ENCODE measurements at regions not wholly inside any gene's neighbourhood (a gene's known extent, or its start where the extent isn't known, plus 50 kb on each side); places are given as distances from the start of the nearest gene placed in this dataset.

DNA sequence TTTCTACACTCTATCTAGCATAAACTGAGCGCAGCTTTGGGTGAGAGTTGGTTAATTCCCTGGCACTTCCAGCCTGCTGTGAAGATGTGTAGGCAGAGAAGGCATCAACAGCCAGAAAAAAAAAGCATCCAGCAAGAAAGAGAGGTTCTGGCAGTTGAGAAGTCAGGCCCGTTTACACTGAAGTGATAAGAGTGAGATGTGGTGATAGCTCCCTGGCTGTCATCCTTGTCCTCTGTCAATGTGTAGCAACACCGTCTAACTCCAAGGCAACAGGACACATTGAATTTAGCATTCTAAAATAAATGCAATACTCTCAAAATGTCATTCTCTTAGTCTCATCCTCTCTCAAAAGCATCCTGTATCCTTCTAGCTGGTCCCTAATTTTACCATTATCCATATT lies 193.6 kb upstream of the BTBD3 start:
- TF ChIP-seq, protein P1, sequence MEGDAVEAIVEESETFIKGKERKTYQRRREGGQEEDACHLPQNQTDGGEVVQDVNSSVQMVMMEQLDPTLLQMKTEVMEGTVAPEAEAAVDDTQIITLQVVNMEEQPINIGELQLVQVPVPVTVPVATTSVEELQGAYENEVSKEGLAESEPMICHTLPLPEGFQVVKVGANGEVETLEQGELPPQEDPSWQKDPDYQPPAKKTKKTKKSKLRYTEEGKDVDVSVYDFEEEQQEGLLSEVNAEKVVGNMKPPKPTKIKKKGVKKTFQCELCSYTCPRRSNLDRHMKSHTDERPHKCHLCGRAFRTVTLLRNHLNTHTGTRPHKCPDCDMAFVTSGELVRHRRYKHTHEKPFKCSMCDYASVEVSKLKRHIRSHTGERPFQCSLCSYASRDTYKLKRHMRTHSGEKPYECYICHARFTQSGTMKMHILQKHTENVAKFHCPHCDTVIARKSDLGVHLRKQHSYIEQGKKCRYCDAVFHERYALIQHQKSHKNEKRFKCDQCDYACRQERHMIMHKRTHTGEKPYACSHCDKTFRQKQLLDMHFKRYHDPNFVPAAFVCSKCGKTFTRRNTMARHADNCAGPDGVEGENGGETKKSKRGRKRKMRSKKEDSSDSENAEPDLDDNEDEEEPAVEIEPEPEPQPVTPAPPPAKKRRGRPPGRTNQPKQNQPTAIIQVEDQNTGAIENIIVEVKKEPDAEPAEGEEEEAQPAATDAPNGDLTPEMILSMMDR (IDR thresholded peaks at IDR 0.05; ENCODE audit: control insufficient read depth, extremely low read depth, insufficient read depth) = no peak
- H3K4me3 ChIP-seq (ENCODE audit: low read depth, low read length) = no peak overlapping the region
- DNase-seq (ENCODE audit: low read depth) = no peak

DNA sequence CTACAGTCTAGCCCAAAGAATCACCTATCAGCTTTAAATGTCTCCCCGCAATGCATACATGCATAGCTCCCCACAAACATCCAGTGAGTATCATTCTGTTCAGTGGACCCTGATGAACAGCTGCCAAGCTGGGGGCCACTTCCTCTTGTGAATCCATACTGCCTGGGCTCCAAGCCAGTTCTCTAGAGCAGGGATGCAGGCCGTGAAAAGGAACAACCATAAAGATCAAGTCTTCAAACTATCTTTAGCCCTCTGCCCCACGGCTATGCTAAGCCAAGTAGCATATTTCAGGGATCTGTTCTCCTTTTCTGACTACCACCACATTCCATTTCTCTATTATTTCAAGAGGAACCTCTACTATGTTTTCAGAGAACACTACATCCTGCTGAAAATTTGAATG lies 191.7 kb upstream of the BTBD3 start:
- TF ChIP-seq, protein P1 (IDR thresholded peaks at IDR 0.05; ENCODE audit: control insufficient read depth, extremely low read depth, insufficient read depth) = no peak
- no peak overlapping the region for H3K4me3 ChIP-seq (ENCODE audit: low read depth, low read length)
- DNase-seq (ENCODE audit: low read depth) = no peak

DNA sequence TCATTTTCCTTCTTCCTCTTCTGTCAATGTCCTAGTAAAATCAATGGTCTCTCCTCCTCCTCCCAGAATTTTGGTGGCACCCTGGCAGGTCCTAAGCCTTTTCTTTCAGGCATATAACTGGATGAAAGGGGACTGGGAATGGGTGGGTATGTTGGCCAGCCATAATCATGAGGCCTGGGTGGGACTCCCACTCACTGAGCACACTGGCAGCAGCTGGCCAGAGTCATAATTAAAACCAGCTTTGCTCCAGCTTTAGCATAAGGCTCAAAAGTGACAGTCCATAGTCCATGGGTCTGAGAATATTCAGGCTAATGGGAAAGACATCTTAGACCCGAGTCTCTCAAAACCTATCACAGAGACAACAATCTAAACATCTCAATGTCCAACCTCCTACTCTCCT lies 190.0 kb upstream of the BTBD3 start:
- TF ChIP-seq, protein P1 (IDR thresholded peaks at IDR 0.05; ENCODE audit: control insufficient read depth, extremely low read depth, insufficient read depth) = no peak
- no peak for DNase-seq (ENCODE audit: low read depth)
- no peak overlapping the region for H3K4me3 ChIP-seq (ENCODE audit: low read depth, low read length)

DNA sequence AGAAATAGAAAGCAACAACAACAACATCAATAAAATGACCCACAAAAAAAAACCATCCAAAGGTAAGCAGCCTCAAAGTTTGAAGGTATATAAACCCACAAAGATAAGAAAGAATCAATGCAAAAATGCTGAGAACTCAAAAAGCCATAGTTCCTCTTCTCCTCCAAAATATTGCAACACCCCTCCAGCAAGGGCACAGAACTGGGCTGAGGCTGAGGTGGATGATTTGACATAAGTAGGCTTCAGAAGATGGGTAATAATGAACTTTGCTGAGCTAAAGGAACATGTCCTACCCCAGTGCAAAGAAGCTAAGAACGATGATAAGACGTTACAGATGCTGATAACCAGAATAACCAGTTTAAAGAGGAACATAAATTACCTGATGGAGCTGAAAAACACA lies 188.8 kb upstream of the BTBD3 start:
- H3K4me3 ChIP-seq (ENCODE audit: low read depth, low read length) = no peak overlapping the region
- DNase-seq (ENCODE audit: low read depth) = no peak
- TF ChIP-seq, protein P1 (IDR thresholded peaks at IDR 0.05; ENCODE audit: control insufficient read depth, extremely low read depth, insufficient read depth) = no peak

DNA sequence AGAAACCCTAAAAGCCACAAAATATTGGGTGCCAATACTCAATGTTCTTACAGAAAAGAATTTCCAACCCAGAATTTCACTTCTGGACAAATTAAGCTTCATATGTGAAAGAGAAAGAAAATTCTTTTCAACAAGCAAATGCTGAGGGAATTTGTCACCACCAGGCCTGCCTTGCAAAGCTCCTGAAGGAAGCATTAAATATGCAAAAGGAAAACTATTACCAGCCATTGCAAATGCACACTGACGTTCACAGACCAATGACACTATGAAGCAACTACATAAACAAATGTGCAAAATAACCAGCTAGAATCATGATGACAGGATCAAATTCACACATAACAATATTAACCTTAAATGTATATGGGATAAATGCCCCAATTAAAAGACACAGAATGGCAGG lies 187.9 kb upstream of the BTBD3 start:
- H3K4me3 ChIP-seq (ENCODE audit: low read depth, low read length) = no peak overlapping the region
- TF ChIP-seq, protein P1 (IDR thresholded peaks at IDR 0.05; ENCODE audit: control insufficient read depth, extremely low read depth, insufficient read depth) = no peak
- DNase-seq (ENCODE audit: low read depth) = no peak

DNA sequence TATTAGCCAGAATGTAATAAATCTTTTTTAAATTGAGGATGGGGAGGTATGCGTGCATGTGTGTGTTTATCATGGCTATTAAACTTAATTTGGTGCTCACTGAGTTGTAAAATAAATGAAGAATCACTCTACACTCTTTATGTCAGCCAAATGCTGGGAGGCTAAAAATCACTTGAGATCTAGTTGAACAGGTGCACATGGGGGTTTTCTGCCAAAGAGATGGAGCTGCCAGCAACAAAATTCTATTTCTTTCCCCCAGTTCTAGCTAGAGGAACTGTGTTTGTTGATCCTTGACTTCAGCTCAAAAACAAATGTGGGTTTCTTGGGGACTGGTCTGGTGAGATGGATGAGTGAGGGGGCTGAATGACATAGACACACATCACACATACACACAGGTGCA lies 183.3 kb upstream of the BTBD3 start:
- TF ChIP-seq, protein P1 (IDR thresholded peaks at IDR 0.05; ENCODE audit: control insufficient read depth, extremely low read depth, insufficient read depth) = no peak
- H3K4me3 ChIP-seq (ENCODE audit: low read depth, low read length) = no peak overlapping the region
- DNase-seq (ENCODE audit: low read depth) = no peak

DNA sequence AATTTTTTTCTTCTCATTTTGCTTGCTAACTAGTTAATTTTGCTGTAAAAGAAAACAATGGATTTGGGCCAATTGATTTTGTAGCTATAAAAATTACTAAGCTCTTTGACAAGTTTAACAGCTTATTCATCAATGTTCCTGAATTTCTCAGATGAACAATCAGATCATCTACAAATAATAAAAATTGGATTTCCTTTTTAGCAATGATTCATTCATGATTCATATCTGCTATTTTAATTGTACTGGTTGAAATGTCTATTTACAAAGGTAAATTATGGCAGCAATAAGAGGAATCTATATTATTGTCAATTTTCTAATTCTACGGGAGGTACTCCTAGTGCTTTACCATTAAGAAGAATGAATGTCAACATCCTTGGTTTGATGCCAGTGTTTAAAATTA lies 178.8 kb upstream of the BTBD3 start:
- no peak overlapping the region for H3K4me3 ChIP-seq (ENCODE audit: low read depth, low read length)
- DNase-seq (ENCODE audit: low read depth) = no peak
- TF ChIP-seq, protein P1 (IDR thresholded peaks at IDR 0.05; ENCODE audit: control insufficient read depth, extremely low read depth, insufficient read depth) = no peak

Data from LNCaP clone FGC (cell line).